ENCODE measurements at regions not wholly inside any gene's neighbourhood (a gene's known extent, or its start where the extent isn't known, plus 50 kb on each side); places are given as distances from the start of the nearest gene placed in this dataset.

- H3K27ac ChIP-seq (replicated peaks) = no peak overlapping the region
- no peak overlapping the region for H3K4me3 ChIP-seq (replicated peaks; ENCODE audit: insufficient read depth, low read length)
- H3K27me3 ChIP-seq (ENCODE audit: insufficient read depth, poor library complexity, severe bottlenecking) = no peaks in the 10 kb centered on the region
- TF ChIP-seq REST (IDR thresholded peaks at IDR 0.05; ENCODE audit: insufficient replicate concordance, low read depth) = no peak
- no peak for DNase-seq (ENCODE audit: low read depth in 1 of 2, low spot score in 1 of 2)
Measured at GRCh38 chr1:47577303-47578025, 139.6 kb downstream of the FOXD2 start.

- Histone ChIP-seq H3K27ac (replicated peaks) (no peak overlapping the region), H3K27me3 (ENCODE audit: insufficient read depth, poor library complexity, severe bottlenecking) (no peaks in the 10 kb centered on the region), H3K4me3 (replicated peaks; ENCODE audit: insufficient read depth, low read length) (no peak overlapping the region)
- DNase-seq (ENCODE audit: low read depth in 1 of 2, low spot score in 1 of 2) = no peak
- TF ChIP-seq SPI1 (IDR thresholded peaks at IDR 0.05; ENCODE audit: borderline replicate concordance, low read depth) (no peak), POLR2AphosphoS5 (IDR thresholded peaks at IDR 0.05; ENCODE audit: low read depth) (no peak), GABPA (IDR thresholded peaks at IDR 0.05; ENCODE audit: low read depth) (no peak), CTCF (IDR thresholded peaks at IDR 0.05; ENCODE audit: insufficient read depth, low read length) (no peak), REST (IDR thresholded peaks at IDR 0.05; ENCODE audit: insufficient replicate concordance, low read depth) (no peak)
Measured at GRCh38 chr1:47578026-47578720, 140.3 kb downstream of the FOXD2 start.

GRCh38 chr1:47578721-47579419 lies 141.0 kb downstream of the FOXD2 start:
- Histone ChIP-seq H3K4me3 (replicated peaks; ENCODE audit: insufficient read depth, low read length) (no peak overlapping the region), H3K27me3 (ENCODE audit: insufficient read depth, poor library complexity, severe bottlenecking) (no peaks in the 10 kb centered on the region), H3K27ac (replicated peaks) (no peak overlapping the region)
- DNase-seq (ENCODE audit: low read depth in 1 of 2, low spot score in 1 of 2) = no peak
- no peak for TF ChIP-seq CTCF (IDR thresholded peaks at IDR 0.05; ENCODE audit: insufficient read depth, low read length)
- no peak for TF ChIP-seq POLR2AphosphoS5 (IDR thresholded peaks at IDR 0.05; ENCODE audit: low read depth)
- no peak for TF ChIP-seq SPI1 (IDR thresholded peaks at IDR 0.05; ENCODE audit: borderline replicate concordance, low read depth)
- TF ChIP-seq REST (IDR thresholded peaks at IDR 0.05; ENCODE audit: insufficient replicate concordance, low read depth) = no peak
- TF ChIP-seq GABPA (IDR thresholded peaks at IDR 0.05; ENCODE audit: low read depth) = no peak
